ENCODE measurements at regions not wholly inside any gene's neighbourhood (a gene's known extent, or its start where the extent isn't known, plus 50 kb on each side); places are given as distances from the start of the nearest gene placed in this dataset.

DNA sequence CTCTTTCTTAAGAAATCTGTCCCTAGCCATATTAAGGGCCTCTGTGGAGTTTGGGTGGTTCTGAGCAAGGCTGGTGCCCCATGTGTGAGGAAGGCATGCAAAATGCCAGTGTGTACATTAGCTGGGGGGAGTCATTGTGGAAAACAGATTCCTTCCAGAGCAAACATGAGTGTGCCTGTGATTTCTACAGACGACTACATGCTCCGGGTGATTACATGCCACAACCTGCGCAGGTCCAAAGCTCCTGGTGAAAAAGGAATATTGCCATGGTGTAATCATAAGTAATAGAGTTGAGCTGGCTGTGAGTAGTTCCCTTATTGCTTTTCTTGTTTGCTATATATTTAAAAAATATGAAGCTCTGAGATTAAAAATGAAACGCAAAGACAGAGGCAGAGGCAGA lies 102.1 kb downstream of the ACER2 start:
- no peak overlapping the region for H3K4me3 ChIP-seq (ENCODE audit: low read length)
- TF ChIP-seq CTCF (conservative IDR thresholded peaks at IDR 0.05; ENCODE audit: low read depth, low read length): no peak
- no peak for DNase-seq (ENCODE audit: low read depth)
